Astrocyte (in vitro differentiated cells and primary cell): ENCODE measurements at regions not wholly inside any gene's neighbourhood (a gene's known extent, or its start where the extent isn't known, plus 50 kb on each side); places are given as distances from the start of the nearest gene placed in this dataset.

Source experiments
- DNase-seq: peaks from one replicate; pipeline ENCODE4 v3.0.0-alpha.2; 2010; ENCODE audit warnings: low read depth
- FAIRE-seq: peaks from 2 replicates; lab custom pipeline; 2011; peaks lifted over from hg19 to GRCh38; lab: Jason Lieb, UNC
- H2AFZ ChIP-seq: 2 replicates; pipeline ENCODE4 v1.6.0; 2012; ENCODE audit warnings: low read depth, low read length, inconsistent platforms
- H3K27ac ChIP-seq: 2 replicates; pipeline ENCODE4 v1.5.1; 2011; ENCODE audit warnings: low read depth, low read length, inconsistent platforms
- H3K27me3 ChIP-seq: 2 replicates; pipeline ENCODE4 v1.6.0; 2011; ENCODE audit warnings: low read length, inconsistent platforms; ENCODE audit not compliant: insufficient read depth
- H3K36me3 ChIP-seq: 2 replicates; pipeline ENCODE4 v1.5.1; 2011; ENCODE audit warnings: low read length, inconsistent platforms; ENCODE audit not compliant: insufficient read depth
- H3K4me1 ChIP-seq: 2 replicates; pipeline ENCODE4 v1.5.1; 2011; ENCODE audit warnings: low read length, inconsistent platforms; ENCODE audit not compliant: insufficient read depth
- H3K4me2 ChIP-seq: 2 replicates; pipeline ENCODE4 v1.6.0; 2012; ENCODE audit warnings: low read length, inconsistent platforms
- H3K4me3 ChIP-seq: 2 replicates; pipeline ENCODE4 v1.5.1; 2011; ENCODE audit warnings: low read depth, mild to moderate bottlenecking, low read length, inconsistent platforms; ENCODE audit not compliant: insufficient read depth
- H3K79me2 ChIP-seq: 2 replicates; pipeline ENCODE4 v1.6.0; 2012; ENCODE audit warnings: mild to moderate bottlenecking, low read length, inconsistent platforms; ENCODE audit not compliant: insufficient read depth
- H3K9ac ChIP-seq: 2 replicates; pipeline ENCODE4 v1.6.0; 2012; ENCODE audit warnings: mild to moderate bottlenecking, low read length, inconsistent platforms
- H3K9me3 ChIP-seq: 2 replicates; pipeline ENCODE4 v1.5.1; 2012; ENCODE audit warnings: low read depth, mild to moderate bottlenecking, low read length, inconsistent platforms; ENCODE audit not compliant: insufficient read depth
- H4K20me1 ChIP-seq: 2 replicates; pipeline ENCODE4 v1.6.0; 2012; ENCODE audit warnings: low read length, inconsistent platforms; ENCODE audit not compliant: insufficient read depth
- H3K27ac Mint-ChIP-seq: one replicate; pipeline ENCODE4 v1.8.0; 2021; ENCODE audit warnings: mild to moderate bottlenecking, mixed read lengths; ENCODE audit not compliant: unreplicated experiment
- H3K27me3 Mint-ChIP-seq: one replicate; pipeline ENCODE4 v1.8.0; 2021; ENCODE audit warnings: low read depth, mixed read lengths; ENCODE audit not compliant: unreplicated experiment
- H3K36me3 Mint-ChIP-seq: one replicate; pipeline ENCODE4 v1.8.0; 2021; ENCODE audit warnings: low read depth, mixed read lengths; ENCODE audit not compliant: unreplicated experiment
- H3K4me1 Mint-ChIP-seq: one replicate; pipeline ENCODE4 v1.8.0; 2021; ENCODE audit warnings: low read depth, mixed read lengths; ENCODE audit not compliant: unreplicated experiment
- H3K4me3 Mint-ChIP-seq: one replicate; pipeline ENCODE4 v1.8.0; 2021; ENCODE audit warnings: mild to moderate bottlenecking, moderate library complexity, mixed read lengths; ENCODE audit not compliant: unreplicated experiment
- H3K9me3 Mint-ChIP-seq: one replicate; pipeline ENCODE4 v1.8.0; 2021; ENCODE audit warnings: mild to moderate bottlenecking, mixed read lengths; ENCODE audit not compliant: unreplicated experiment
- CTCF ChIP-seq: IDR thresholded peaks from 2 replicates; pipeline ENCODE4 v1.5.1; 2011; ENCODE audit warnings: low read depth, mild to moderate bottlenecking, inconsistent platforms, low read length, moderate library complexity; ENCODE audit not compliant: insufficient read depth
- EZH2 ChIP-seq: IDR thresholded peaks from 2 replicates; pipeline ENCODE4 v1.6.1; 2012; ENCODE audit warnings: mild to moderate bottlenecking, low read length, inconsistent platforms; ENCODE audit not compliant: insufficient read depth

GRCh38 chr14:40727107-40727506 lies 879.6 kb upstream of the LRFN5 start:
- Mint-ChIP-seq H3K36me3 (no peaks in the 10 kb centered on the region), H3K9me3 (peaks cover 5% of the 10 kb centered on the region), H3K4me1 (no peaks in the 10 kb centered on the region), H3K4me3 (no peak overlapping the region), H3K27me3 (no peaks in the 10 kb centered on the region), H3K27ac (no peak overlapping the region)
- H3K27me3 ChIP-seq, result no peaks in the 10 kb centered on the region
- H3K27ac ChIP-seq, result no peak overlapping the region
- H3K36me3 ChIP-seq, result no peaks in the 10 kb centered on the region
- H3K9ac ChIP-seq, result no peak overlapping the region
- TF ChIP-seq EZH2 (no peak), CTCF (no peak)
- H3K4me1 ChIP-seq, result no peaks in the 10 kb centered on the region
- no peak overlapping the region for H3K4me2 ChIP-seq
- FAIRE-seq (no peak), DNase-seq (no peak)
- H2AFZ ChIP-seq, result no peak overlapping the region
- peaks cover 10% of the 10 kb centered on the region for H3K9me3 ChIP-seq
- no peaks in the 10 kb centered on the region for H3K79me2 ChIP-seq
- no peaks in the 10 kb centered on the region for H4K20me1 ChIP-seq
- no peak overlapping the region for H3K4me3 ChIP-seq

GRCh38 chr14:40713387-40713786 lies 893.3 kb upstream of the LRFN5 start:
- Histone ChIP-seq H3K36me3 (no peaks in the 10 kb centered on the region), H3K9me3 (no peaks in the 10 kb centered on the region), H3K4me2 (no peak overlapping the region), H3K9ac (no peak overlapping the region), H3K4me1 (no peaks in the 10 kb centered on the region), H2AFZ (no peak overlapping the region), H3K27me3 (no peaks in the 10 kb centered on the region), H3K79me2 (no peaks in the 10 kb centered on the region), H4K20me1 (no peaks in the 10 kb centered on the region), H3K4me3 (no peak overlapping the region), H3K27ac (no peak overlapping the region)
- DNase-seq (no peak), FAIRE-seq (no peak)
- peaks cover 2% of the 10 kb centered on the region for H3K4me1 Mint-ChIP-seq
- H3K9me3 Mint-ChIP-seq, result peaks cover 6% of the 10 kb centered on the region
- H3K27me3 Mint-ChIP-seq, result no peaks in the 10 kb centered on the region
- H3K4me3 Mint-ChIP-seq, result no peak overlapping the region
- TF ChIP-seq CTCF, result no peak
- H3K36me3 Mint-ChIP-seq, result peaks cover 3% of the 10 kb centered on the region
- no peak overlapping the region for H3K27ac Mint-ChIP-seq

GRCh38 chr14:40697231-40697630 lies 909.4 kb upstream of the LRFN5 start:
- Histone ChIP-seq H3K27ac (no peak overlapping the region), H3K27me3 (no peaks in the 10 kb centered on the region), H3K36me3 (no peaks in the 10 kb centered on the region), H3K4me1 (no peaks in the 10 kb centered on the region), H3K4me2 (no peak overlapping the region), H3K9me3 (no peaks in the 10 kb centered on the region), H2AFZ (no peak overlapping the region), H3K79me2 (no peaks in the 10 kb centered on the region), H3K9ac (no peak overlapping the region), H4K20me1 (no peaks in the 10 kb centered on the region), H3K4me3 (no peak overlapping the region)
- DNase-seq (no peak), FAIRE-seq (no peak)
- TF ChIP-seq EZH2, result no peak
- TF ChIP-seq CTCF, result no peak
- Mint-ChIP-seq H3K27me3 (no peaks in the 10 kb centered on the region), H3K36me3 (no peaks in the 10 kb centered on the region), H3K9me3 (no peaks in the 10 kb centered on the region), H3K27ac (no peak overlapping the region), H3K4me1 (no peaks in the 10 kb centered on the region), H3K4me3 (no peak overlapping the region)
